HCT116 (cell line): ENCODE measurements at regions not wholly inside any gene's neighbourhood (a gene's known extent, or its start where the extent isn't known, plus 50 kb on each side); places are given as distances from the start of the nearest gene placed in this dataset.

Experiments used
- ATAC-seq: fragments of 200-7000 bp; cut with Tn5 transposase; 2 replicates; pipeline ENCODE4 v1.9.1; 2020; ENCODE audit warnings: mild to moderate bottlenecking, moderate library complexity
- BruUV-seq: library from RNA; stranded (reverse); fragments of 400-500 nt; replicated peaks from 2 replicates; lab custom pipeline; 2021; lab: Mats Ljungman, UMichigan
- CTCF ChIA-PET: fragments of 300-600 bp; sonication (Branson Sonifier 250); formaldehyde crosslinking; loops from one replicate; lab custom pipeline; 2021; ENCODE audit warnings: antibody characterized with exemption; lab: Charles Lee
- POLR2A ChIA-PET: fragments of 300-600, 350-600 bp; sonication (Branson Sonifier 250); formaldehyde crosslinking; loops from one replicate; lab custom pipeline; 2021; ENCODE audit warnings: antibody characterized with exemption; lab: Charles Lee
- RAD21 ChIA-PET, 2 experiments: fragments of 300-600 bp; sonication (Branson Sonifier 250); formaldehyde crosslinking; loops; one replicate each; lab custom pipeline; 2023; ENCODE audit warnings: low total read pairs in 2 of 2; ENCODE audit not compliant: uncharacterized antibody in 2 of 2, unreplicated experiment in 2 of 2, low non-redundant PET in 1 of 2; lab: Charles Lee
- DNase-seq: peaks from one replicate; pipeline ENCODE4 v3.0.0-alpha.2; 2010; ENCODE audit warnings: low read depth, low spot score
- H2AFZ ChIP-seq: fragments of 200-600 bp; shearing (Covaris generic), sonication (generic); 2 replicates; pipeline ENCODE4 v1.6.1; 2017; ENCODE audit warnings: low read depth, mixed run types, mixed read lengths, antibody characterized with exemption, low read length; ENCODE audit not compliant: poor library complexity, severe bottlenecking
- H3K27ac ChIP-seq: 2 replicates; pipeline ENCODE4 v1.5.1; 2012; ENCODE audit warnings: low read depth, low read length
- H3K27me3 ChIP-seq: fragments of 200-600 bp; sonication (generic); 2 replicates; pipeline ENCODE4 v1.6.1; 2016; ENCODE audit warnings: mixed run types, low read length, mixed read lengths; ENCODE audit not compliant: insufficient read depth
- H3K36me3 ChIP-seq, 2 experiments: fragments of 200-500 bp in 1 of 2; fragments of 200-600 bp in 1 of 2; sonication (Bioruptor generic) in 1 of 2; sonication (generic) in 1 of 2; 2 replicates each; pipeline versions ENCODE4 v1.5.1 to v1.6.1; 2014 to 2016; ENCODE audit warnings: low read length in 2 of 2, inconsistent platforms in 1 of 2, mixed read lengths in 1 of 2, mixed run types in 1 of 2; ENCODE audit not compliant: insufficient read depth in 2 of 2, control insufficient read depth in 1 of 2
- H3K4me1 ChIP-seq, 2 experiments: fragments of 200-600 bp in 1 of 2; sonication (generic) in 1 of 2; 2 replicates each; pipeline versions ENCODE4 v1.5.1 to v1.6.1; 2012 to 2017; ENCODE audit warnings: low read length in 2 of 2, inconsistent platforms in 1 of 2, mild to moderate bottlenecking in 1 of 2, mixed read lengths in 1 of 2, mixed run types in 1 of 2, moderate library complexity in 1 of 2; ENCODE audit not compliant: insufficient read depth in 2 of 2, control insufficient read depth in 1 of 2
- H3K4me2 ChIP-seq: fragments of 200-600 bp; sonication (generic); 2 replicates; pipeline ENCODE4 v1.6.1; 2017; ENCODE audit warnings: mixed run types, low read length, mixed read lengths
- H3K4me3 ChIP-seq, 2 experiments: fragments of 200-600 bp in 1 of 2; sonication (generic) in 1 of 2; replicated peaks in 1 of 2; 2 replicates each; pipeline ENCODE4 v1.5.1; 2011 to 2016; ENCODE audit warnings: low read length in 2 of 2, control low read depth in 1 of 2, low read depth in 1 of 2, mild to moderate bottlenecking in 1 of 2, mixed read lengths in 1 of 2, mixed run types in 1 of 2
- H3K79me2 ChIP-seq: fragments of 200-600 bp; sonication (generic); 2 replicates; pipeline ENCODE4 v1.6.1; 2017; ENCODE audit warnings: mild to moderate bottlenecking, mixed run types, low read length, moderate library complexity, mixed read lengths; ENCODE audit not compliant: insufficient read depth
- H3K9ac ChIP-seq: fragments of 200-600 bp; sonication (generic); 2 replicates; pipeline ENCODE4 v1.6.1; 2016; ENCODE audit warnings: low read length, mixed read lengths
- H3K9me2 ChIP-seq: fragments of 200-600 bp; sonication (generic), shearing (Covaris generic); 2 replicates; pipeline ENCODE4 v1.6.1; 2017; ENCODE audit warnings: mixed run types, mild to moderate bottlenecking, moderate library complexity; ENCODE audit not compliant: insufficient read depth
- H3K9me3 ChIP-seq, 2 experiments: fragments of 200-500 bp in 1 of 2; fragments of 200-600 bp in 1 of 2; sonication (Bioruptor generic) in 1 of 2; sonication (generic) in 1 of 2; 2 replicates each; pipeline ENCODE4 v1.6.1; 2014 to 2017; ENCODE audit warnings: low read length in 2 of 2, mixed read lengths in 2 of 2, inconsistent platforms in 1 of 2, low read depth in 1 of 2, mild to moderate bottlenecking in 1 of 2, mixed run types in 1 of 2, moderate library complexity in 1 of 2; ENCODE audit not compliant: control insufficient read depth in 1 of 2, insufficient read depth in 1 of 2
- H4K20me1 ChIP-seq: fragments of 200-600 bp; sonication (generic), shearing (Covaris generic); 2 replicates; pipeline ENCODE4 v1.6.1; 2017; ENCODE audit warnings: mixed run types, mild to moderate bottlenecking, moderate library complexity; ENCODE audit not compliant: insufficient read depth
- ATF3 ChIP-seq: IDR thresholded peaks from 2 replicates; pipeline ENCODE4 v1.6.1; 2012
- CBX3 ChIP-seq: IDR thresholded peaks from 2 replicates; pipeline ENCODE4 v1.6.1; 2012; ENCODE audit warnings: low read depth
- CTCF ChIP-seq, 3 experiments: fragments of 200-600 bp in 1 of 3; sonication (generic) in 1 of 3; IDR thresholded peaks in 2 of 3; conservative IDR thresholded peaks in 1 of 3; 2 replicates each; pipeline ENCODE4 v1.5.1; 2012 to 2017; ENCODE audit warnings: low read depth in 2 of 3, low read length in 2 of 3, antibody characterized with exemption in 1 of 3, borderline replicate concordance in 1 of 3, control low read depth in 1 of 3, mild to moderate bottlenecking in 1 of 3, mixed read lengths in 1 of 3, mixed run types in 1 of 3, moderate library complexity in 1 of 3; ENCODE audit not compliant: insufficient read depth in 1 of 3
- ELF1 ChIP-seq: IDR thresholded peaks from 2 replicates; pipeline ENCODE4 v1.6.1; 2012; ENCODE audit warnings: low read depth, borderline replicate concordance
- POLR2A ChIP-seq: IDR thresholded peaks from 2 replicates; pipeline ENCODE4 v1.7.0; 2011; ENCODE audit warnings: borderline replicate concordance; ENCODE audit not compliant: insufficient read depth, insufficient read length; ENCODE audit errors: extremely low read depth
- POLR2AphosphoS5 ChIP-seq: IDR thresholded peaks from 2 replicates; pipeline ENCODE4 v1.6.1; 2011; ENCODE audit warnings: mild to moderate bottlenecking, low read depth, low read length, moderate library complexity
- SIN3A ChIP-seq: IDR thresholded peaks from 2 replicates; pipeline ENCODE4 v1.6.1; 2012; ENCODE audit warnings: low read depth
- SP1 ChIP-seq: IDR thresholded peaks from 2 replicates; pipeline ENCODE4 v1.6.1; 2012; ENCODE audit warnings: low read depth
- SRF ChIP-seq: IDR thresholded peaks from 2 replicates; pipeline ENCODE4 v1.6.1; 2012; ENCODE audit warnings: low read depth
- TCF7L2 ChIP-seq: IDR thresholded peaks from 2 replicates; pipeline ENCODE4 v1.7.0; 2011; ENCODE audit warnings: borderline replicate concordance, inconsistent platforms; ENCODE audit not compliant: insufficient read depth, insufficient read length; ENCODE audit errors: extremely low read depth
- YY1 ChIP-seq: IDR thresholded peaks from 2 replicates; pipeline ENCODE4 v1.6.1; 2011; ENCODE audit warnings: low read length, low read depth, moderate library complexity, mild to moderate bottlenecking; ENCODE audit not compliant: insufficient replicate concordance; ENCODE audit errors: extremely low read depth
- ZNF274 ChIP-seq: fragments of 200-500 bp; sonication (Bioruptor generic); IDR thresholded peaks from 2 replicates; pipeline ENCODE4 v1.6.1; 2014; ENCODE audit warnings: mild to moderate bottlenecking, low read depth, low read length, inconsistent platforms
- intact Hi-C: fragments of 100-400 bp; cut with micrococcal nuclease; formaldehyde crosslinking; loops from 2 replicates; pipeline ENCODE4 v1.10.0; 2022
- TF ChIP-seq, protein P1 (sequence below): IDR thresholded peaks from 2 replicates; pipeline ENCODE4 v1.6.1; 2012; ENCODE audit warnings: low read depth

GRCh38 chr9:135239769-135240141 is 152.3 kb downstream of the OLFM1 start:
- Histone ChIP-seq H3K4me1 (no peaks in the 10 kb centered on the region), H3K27ac (no peak overlapping the region), H4K20me1 (no peaks in the 10 kb centered on the region), H3K36me3 (no peaks in the 10 kb centered on the region), H3K4me2 (no peak overlapping the region), H3K79me2 (no peaks in the 10 kb centered on the region), H3K27me3 (peaks cover 18% of the 10 kb centered on the region), H3K9me2 (no peaks in the 10 kb centered on the region), H3K4me3 (no peak overlapping the region), H3K9ac (no peak overlapping the region), H3K9me3 (no peaks in the 10 kb centered on the region; a peak in 1 of 4 replicates), H2AFZ (no peak overlapping the region)
- CTCF ChIA-PET = no interaction called here
- intact Hi-C loops = no loop called here
- RAD21 ChIA-PET = no interaction called here
- DNase-seq (no peak), ATAC-seq (no peak)
- POLR2A ChIA-PET = no interaction called here
- BruUV-seq = no TSS peak
- TF ChIP-seq ZNF274 = no peak
- TF ChIP-seq ELF1 = no peak
- TF ChIP-seq TCF7L2 = no peak
- TF ChIP-seq YY1 = no peak
- no peak for TF ChIP-seq POLR2A
- TF ChIP-seq SP1 = no peak
- TF ChIP-seq CTCF (IDR thresholded peaks at IDR 0.05 in 2 of 3, conservative IDR thresholded peaks at IDR 0.05 in 1 of 3; ENCODE audit: borderline replicate concordance in 1 of 3, insufficient read depth in 1 of 3, low read depth in 2 of 3, low read length in 2 of 3) = no peak
- TF ChIP-seq ATF3 = no peak
- TF ChIP-seq CBX3 = no peak
- TF ChIP-seq SRF = no peak
- TF ChIP-seq POLR2AphosphoS5 = no peak
- TF ChIP-seq, protein P1, sequence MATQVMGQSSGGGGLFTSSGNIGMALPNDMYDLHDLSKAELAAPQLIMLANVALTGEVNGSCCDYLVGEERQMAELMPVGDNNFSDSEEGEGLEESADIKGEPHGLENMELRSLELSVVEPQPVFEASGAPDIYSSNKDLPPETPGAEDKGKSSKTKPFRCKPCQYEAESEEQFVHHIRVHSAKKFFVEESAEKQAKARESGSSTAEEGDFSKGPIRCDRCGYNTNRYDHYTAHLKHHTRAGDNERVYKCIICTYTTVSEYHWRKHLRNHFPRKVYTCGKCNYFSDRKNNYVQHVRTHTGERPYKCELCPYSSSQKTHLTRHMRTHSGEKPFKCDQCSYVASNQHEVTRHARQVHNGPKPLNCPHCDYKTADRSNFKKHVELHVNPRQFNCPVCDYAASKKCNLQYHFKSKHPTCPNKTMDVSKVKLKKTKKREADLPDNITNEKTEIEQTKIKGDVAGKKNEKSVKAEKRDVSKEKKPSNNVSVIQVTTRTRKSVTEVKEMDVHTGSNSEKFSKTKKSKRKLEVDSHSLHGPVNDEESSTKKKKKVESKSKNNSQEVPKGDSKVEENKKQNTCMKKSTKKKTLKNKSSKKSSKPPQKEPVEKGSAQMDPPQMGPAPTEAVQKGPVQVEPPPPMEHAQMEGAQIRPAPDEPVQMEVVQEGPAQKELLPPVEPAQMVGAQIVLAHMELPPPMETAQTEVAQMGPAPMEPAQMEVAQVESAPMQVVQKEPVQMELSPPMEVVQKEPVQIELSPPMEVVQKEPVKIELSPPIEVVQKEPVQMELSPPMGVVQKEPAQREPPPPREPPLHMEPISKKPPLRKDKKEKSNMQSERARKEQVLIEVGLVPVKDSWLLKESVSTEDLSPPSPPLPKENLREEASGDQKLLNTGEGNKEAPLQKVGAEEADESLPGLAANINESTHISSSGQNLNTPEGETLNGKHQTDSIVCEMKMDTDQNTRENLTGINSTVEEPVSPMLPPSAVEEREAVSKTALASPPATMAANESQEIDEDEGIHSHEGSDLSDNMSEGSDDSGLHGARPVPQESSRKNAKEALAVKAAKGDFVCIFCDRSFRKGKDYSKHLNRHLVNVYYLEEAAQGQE = no peak
- TF ChIP-seq SIN3A = no peak
